Caco-2 (cell line): ENCODE measurements at regions not wholly inside any gene's neighbourhood (a gene's known extent, or its start where the extent isn't known, plus 50 kb on each side); places are given as distances from the start of the nearest gene placed in this dataset.
A peak's percentile ranks its signal among the peaks of the same experiment; 100 is the strongest.
"Not testable (repeated sequence)": the region's sequence is repeated elsewhere in the genome, so short reads cannot be mapped to it uniquely, and the experiment has no call there.

Experiments used
- BruUV-seq: library from RNA; stranded (reverse); fragments of 400-500 nt; replicated peaks from 2 replicates; lab custom pipeline; 2021; lab: Mats Ljungman, UMichigan
- CTCF ChIA-PET: fragments of 300-600 bp; sonication (Branson Sonifier 250); formaldehyde crosslinking; loops from one replicate; lab custom pipeline; 2022; ENCODE audit warnings: antibody characterized with exemption; lab: Charles Lee
- POLR2A ChIA-PET: fragments of 300-600 bp; sonication (Branson Sonifier 250); formaldehyde crosslinking; loops from one replicate; lab custom pipeline; 2022; ENCODE audit warnings: antibody characterized with exemption; lab: Charles Lee
- DNase-seq, 2 experiments: peaks; one replicate each; pipeline versions ENCODE4 v3.0.0 to v3.0.0-alpha.2; 2020 to 2022
- H3K27me3 ChIP-seq: replicated peaks from 2 replicates; pipeline ENCODE4 v1.6.0; 2011; ENCODE audit warnings: low read length; ENCODE audit not compliant: control insufficient read depth, insufficient read depth
- H3K36me3 ChIP-seq: 2 replicates; pipeline ENCODE4 v1.5.1; 2011; ENCODE audit warnings: low read length; ENCODE audit not compliant: control insufficient read depth, insufficient read depth
- H3K4me1 ChIP-seq: fragments of 250-450 bp; sonication (Bioruptor Pico); 2 replicates; pipeline ENCODE4 v1.5.1; 2020; ENCODE audit warnings: mild to moderate bottlenecking
- H3K4me3 ChIP-seq: 2 replicates; pipeline ENCODE4 v1.5.1; 2011; ENCODE audit warnings: low read depth, mild to moderate bottlenecking, control low read depth, low read length
- H3K9me3 ChIP-seq: fragments of 250-450 bp; sonication (Bioruptor Pico); 2 replicates; pipeline ENCODE4 v1.5.1; 2020; ENCODE audit warnings: mild to moderate bottlenecking, moderate library complexity
- H3K27ac Mint-ChIP-seq: one replicate; pipeline ENCODE4 v1.8.0; 2022; ENCODE audit warnings: mixed read lengths; ENCODE audit not compliant: unreplicated experiment
- H3K27me3 Mint-ChIP-seq: one replicate; pipeline ENCODE4 v1.8.0; 2022; ENCODE audit warnings: mixed read lengths; ENCODE audit not compliant: insufficient read depth, unreplicated experiment
- H3K36me3 Mint-ChIP-seq: one replicate; pipeline ENCODE4 v1.8.0; 2022; ENCODE audit warnings: mild to moderate bottlenecking, mixed read lengths; ENCODE audit not compliant: insufficient read depth, unreplicated experiment
- H3K4me1 Mint-ChIP-seq: one replicate; pipeline ENCODE4 v1.8.0; 2022; ENCODE audit warnings: low read depth, mixed read lengths; ENCODE audit not compliant: unreplicated experiment
- H3K4me3 Mint-ChIP-seq: one replicate; pipeline ENCODE4 v1.8.0; 2022; ENCODE audit warnings: mild to moderate bottlenecking, moderate library complexity, mixed read lengths; ENCODE audit not compliant: unreplicated experiment
- H3K9me3 Mint-ChIP-seq: one replicate; pipeline ENCODE4 v1.8.0; 2022; ENCODE audit warnings: mixed read lengths; ENCODE audit not compliant: unreplicated experiment
- intact Hi-C: fragments of 100-400 bp; cut with micrococcal nuclease; formaldehyde crosslinking; loops from one replicate; pipeline ENCODE4 v1.10.0; 2022; ENCODE audit not compliant: unreplicated experiment
- TF ChIP-seq, protein P1 (sequence below), 2 experiments: fragments of 200-600 bp in 1 of 2; IDR thresholded peaks; 1 replicate in 1 of 2; 2 replicates in 1 of 2; pipeline versions ENCODE4 v1.5.1 to v1.8.0; 2011 to 2022; ENCODE audit warnings: antibody characterized with exemption in 1 of 2, control low read depth in 1 of 2, inconsistent platforms in 1 of 2, low read depth in 1 of 2, low read length in 1 of 2, mild to moderate bottlenecking in 1 of 2, moderate library complexity in 1 of 2; ENCODE audit not compliant: insufficient read depth in 1 of 2, severe bottlenecking in 1 of 2, unreplicated experiment in 1 of 2

DNA sequence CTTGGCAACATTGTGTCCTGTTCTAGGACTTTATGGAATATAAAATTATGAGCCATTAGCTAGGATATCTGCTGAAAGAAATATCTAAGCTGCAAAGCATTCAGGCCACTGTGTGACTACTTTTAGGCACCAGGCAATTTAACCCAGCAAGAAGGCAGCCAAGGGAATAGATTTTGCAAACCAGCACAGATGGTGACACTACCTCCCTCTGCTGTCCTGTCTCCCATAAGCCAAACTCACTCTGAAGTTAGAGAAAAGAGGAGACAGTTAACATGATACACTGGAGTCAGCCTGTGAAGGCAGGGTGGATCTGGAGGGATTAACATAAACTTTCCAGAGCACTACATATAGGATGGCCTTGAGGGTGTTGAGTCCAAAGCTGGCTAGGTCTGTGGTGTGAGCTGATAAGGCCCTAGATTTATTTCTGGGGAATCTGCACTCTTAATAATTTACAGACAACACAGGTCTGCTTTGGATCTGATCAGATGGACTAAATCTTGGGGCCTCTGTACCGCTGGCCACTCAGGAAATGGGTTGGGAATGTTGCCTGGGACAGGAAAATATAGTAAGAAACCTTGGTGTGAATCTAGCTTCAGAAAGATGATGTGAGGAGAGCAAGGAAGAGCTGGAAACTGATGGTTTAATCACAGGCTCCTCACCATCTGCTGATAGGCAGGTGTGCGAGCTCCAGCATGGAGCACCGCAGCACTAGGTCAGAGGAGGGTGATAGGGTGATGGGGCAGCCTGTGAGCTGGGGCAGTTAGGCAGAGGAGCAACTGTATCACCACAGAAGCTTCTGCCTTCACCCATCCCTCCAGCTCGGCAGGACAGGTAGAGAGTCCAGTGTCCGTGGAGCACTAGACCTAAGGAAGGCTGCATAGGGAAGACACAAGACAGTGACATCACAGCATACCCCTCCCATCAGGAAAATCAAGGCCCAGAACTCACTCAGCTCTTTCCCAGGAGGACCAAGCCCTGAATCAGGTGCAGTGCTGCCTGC, 229.9 kb upstream of the PRSS1 start:
- intact Hi-C loops = loop anchor here (5.0 kb wide), 1 partner anchor 37 kb away; no protein-coding TSS in a partner anchor
- H3K4me1 Mint-ChIP-seq = no peaks in the 10 kb centered on the region
- Histone ChIP-seq H3K9me3 (no peaks in the 10 kb centered on the region), H3K4me1 (0 out of 2 replicates have a peak, but pooled peaks cover 4% of the 10 kb centered on the region), H3K27me3 (no peaks in the 10 kb centered on the region), H3K36me3 (no peaks in the 10 kb centered on the region), H3K4me3 (no peak overlapping the region)
- CTCF ChIA-PET = interaction anchor here (0.5 kb wide), 1 partner anchor 574 kb away, joined by 3 read pairs; no protein-coding TSS in a partner anchor
- POLR2A ChIA-PET = no interaction called here
- BruUV-seq = no TSS peak
- no peak for DNase-seq
- no peaks in the 10 kb centered on the region for H3K36me3 Mint-ChIP-seq
- no peak overlapping the region for H3K4me3 Mint-ChIP-seq
- H3K27ac Mint-ChIP-seq = no peak overlapping the region
- TF ChIP-seq, protein P1, sequence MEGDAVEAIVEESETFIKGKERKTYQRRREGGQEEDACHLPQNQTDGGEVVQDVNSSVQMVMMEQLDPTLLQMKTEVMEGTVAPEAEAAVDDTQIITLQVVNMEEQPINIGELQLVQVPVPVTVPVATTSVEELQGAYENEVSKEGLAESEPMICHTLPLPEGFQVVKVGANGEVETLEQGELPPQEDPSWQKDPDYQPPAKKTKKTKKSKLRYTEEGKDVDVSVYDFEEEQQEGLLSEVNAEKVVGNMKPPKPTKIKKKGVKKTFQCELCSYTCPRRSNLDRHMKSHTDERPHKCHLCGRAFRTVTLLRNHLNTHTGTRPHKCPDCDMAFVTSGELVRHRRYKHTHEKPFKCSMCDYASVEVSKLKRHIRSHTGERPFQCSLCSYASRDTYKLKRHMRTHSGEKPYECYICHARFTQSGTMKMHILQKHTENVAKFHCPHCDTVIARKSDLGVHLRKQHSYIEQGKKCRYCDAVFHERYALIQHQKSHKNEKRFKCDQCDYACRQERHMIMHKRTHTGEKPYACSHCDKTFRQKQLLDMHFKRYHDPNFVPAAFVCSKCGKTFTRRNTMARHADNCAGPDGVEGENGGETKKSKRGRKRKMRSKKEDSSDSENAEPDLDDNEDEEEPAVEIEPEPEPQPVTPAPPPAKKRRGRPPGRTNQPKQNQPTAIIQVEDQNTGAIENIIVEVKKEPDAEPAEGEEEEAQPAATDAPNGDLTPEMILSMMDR (IDR thresholded peaks at IDR 0.05; ENCODE audit: insufficient read depth in 1 of 2, low read depth in 1 of 2, low read length in 1 of 2, severe bottlenecking in 1 of 2, unreplicated experiment in 1 of 2) = no peak
- H3K27me3 Mint-ChIP-seq = peaks cover 13% of the 10 kb centered on the region
- H3K9me3 Mint-ChIP-seq = no peaks in the 10 kb centered on the region

DNA sequence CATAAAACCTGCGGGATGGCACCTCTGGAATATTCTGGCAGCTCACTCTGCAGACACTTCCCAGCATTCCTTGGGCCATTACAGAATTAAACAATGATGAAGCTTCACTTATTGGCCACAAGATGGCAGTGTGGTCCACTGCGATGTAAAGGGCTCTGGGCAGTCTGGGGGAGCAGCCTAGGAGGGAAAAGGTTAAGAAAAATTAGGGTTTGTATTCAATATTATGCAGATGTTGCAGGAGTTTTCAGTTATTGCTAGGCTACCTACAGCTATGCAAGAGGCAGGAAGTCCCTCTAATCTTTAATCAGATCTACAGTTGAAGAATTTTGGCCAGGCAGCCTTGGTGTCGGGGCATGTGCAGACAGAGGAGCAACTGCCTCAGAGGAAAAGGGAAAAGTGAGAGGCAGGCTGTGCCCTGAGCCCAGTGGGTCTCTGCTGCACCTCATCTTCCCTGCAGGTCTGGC, 233.2 kb upstream of the PRSS1 start:
- Mint-ChIP-seq H3K4me1 (no peaks in the 10 kb centered on the region), H3K36me3 (no peaks in the 10 kb centered on the region), H3K27me3 (peaks cover 12% of the 10 kb centered on the region), H3K27ac (no peak overlapping the region), H3K9me3 (no peaks in the 10 kb centered on the region), H3K4me3 (no peak overlapping the region)
- H3K4me3 ChIP-seq = no peak overlapping the region
- no TSS peak for BruUV-seq
- DNase-seq = peak in 1 of 2 experiments; percentile 44
- no peaks in the 10 kb centered on the region for H3K9me3 ChIP-seq
- intact Hi-C loops = no loop called here
- CTCF ChIA-PET = interaction anchor here (0.6 to 1.2 kb wide), 10 partner anchors 8 to 772 kb away, joined by 3 to 8 read pairs (median 4); partner anchors contain the start of gene CASP2
- POLR2A ChIA-PET = no interaction called here
- TF ChIP-seq, protein P1 (IDR thresholded peaks at IDR 0.05; ENCODE audit: insufficient read depth in 1 of 2, low read depth in 1 of 2, low read length in 1 of 2, severe bottlenecking in 1 of 2, unreplicated experiment in 1 of 2) = peak; percentile 72 to 83
- peaks cover under 1% of the 10 kb centered on the region; the same call in 1 of the 2 replicates for H3K27me3 ChIP-seq
- H3K36me3 ChIP-seq = no peaks in the 10 kb centered on the region
- 0 out of 2 replicates have a peak, but pooled peaks cover 4% of the 10 kb centered on the region for H3K4me1 ChIP-seq

DNA sequence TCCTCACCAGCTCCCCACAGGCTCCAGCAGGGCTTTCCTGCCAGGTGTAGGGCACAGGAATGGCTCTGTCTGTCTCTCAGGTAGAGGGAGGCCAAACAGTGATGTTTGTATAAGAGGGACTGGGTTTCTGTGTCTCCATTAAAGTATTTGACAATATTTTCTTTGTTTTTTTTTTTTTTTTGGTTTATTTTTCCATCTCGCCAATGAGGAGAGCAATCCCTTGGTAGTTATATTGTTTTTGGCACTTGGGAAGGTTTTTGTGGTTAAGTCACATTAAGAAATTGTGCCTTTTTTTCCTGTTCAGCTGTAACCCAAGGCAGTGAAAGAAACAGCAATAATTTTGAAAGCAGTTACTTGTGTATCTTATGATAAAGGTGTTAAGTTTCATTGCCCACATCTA, 234.6 kb upstream of the PRSS1 start:
- H3K4me3 Mint-ChIP-seq, H3K4me1 Mint-ChIP-seq, H3K9me3 ChIP-seq, DNase-seq, intact Hi-C loops, H3K36me3 Mint-ChIP-seq, H3K4me1 ChIP-seq, H3K36me3 ChIP-seq, H3K9me3 Mint-ChIP-seq, H3K27ac Mint-ChIP-seq, H3K4me3 ChIP-seq, BruUV-seq, POLR2A ChIA-PET, H3K27me3 ChIP-seq: not testable (repeated sequence)
- CTCF ChIA-PET = interaction anchor here (0.7 kb wide), 1 partner anchor 13 kb away, joined by 3 read pairs; no protein-coding TSS in a partner anchor
- peaks cover 15% of the 10 kb centered on the region for H3K27me3 Mint-ChIP-seq
